Hematopoietic multipotent progenitor cell treated with erythropoietin and hydrocortisone succinate and interleukin-3 and kit ligand, for 4 days (in vitro differentiated cells): ENCODE measurements at regions not wholly inside any gene's neighbourhood (a gene's known extent, or its start where the extent isn't known, plus 50 kb on each side); places are given as distances from the start of the nearest gene placed in this dataset.
"Not testable (repeated sequence)": the region's sequence is repeated elsewhere in the genome, so short reads cannot be mapped to it uniquely, and the experiment has no call there.

Experiments
- DNase-seq: peaks from one replicate; pipeline ENCODE4 v3.0.0-alpha.2; 2015

GRCh38 chr5:88090506-88090905, 178.1 kb downstream of the TMEM161B start:
- DNase-seq = no peak

GRCh38 chr5:88089719-88090390, 178.8 kb downstream of the TMEM161B start:
- no peak for DNase-seq

GRCh38 chr5:88085462-88085861, 183.2 kb downstream of the TMEM161B start:
- no peak for DNase-seq

GRCh38 chr5:88081877-88082276, 186.8 kb downstream of the TMEM161B start:
- DNase-seq = no peak

GRCh38 chr5:88063813-88064212, 204.8 kb downstream of the TMEM161B start:
- DNase-seq = no peak

GRCh38 chr5:88060194-88060593, 208.5 kb downstream of the TMEM161B start:
- DNase-seq = no peak

- DNase-seq = no peak
Measured at GRCh38 chr5:88058625-88059024, 210.0 kb downstream of the TMEM161B start.

GRCh38 chr5:88052468-88052867, 216.2 kb downstream of the TMEM161B start:
- not testable (repeated sequence) for DNase-seq

- no peak for DNase-seq
Measured at GRCh38 chr5:88051148-88051547, 217.5 kb downstream of the TMEM161B start.

- DNase-seq = no peak
Measured at GRCh38 chr5:88049737-88050136, 218.9 kb downstream of the TMEM161B start.

GRCh38 chr5:88049156-88049555, 219.5 kb downstream of the TMEM161B start:
- DNase-seq = no peak

- DNase-seq = no peak
Measured at GRCh38 chr5:88045931-88046461, 222.6 kb downstream of the TMEM161B start.

GRCh38 chr5:88045165-88045564, 223.5 kb downstream of the TMEM161B start:
- no peak for DNase-seq

- DNase-seq = no peak
Measured at GRCh38 chr5:88034520-88034919, 234.1 kb downstream of the TMEM161B start.

- DNase-seq = no peak
Measured at GRCh38 chr5:88033191-88033590, 235.5 kb downstream of the TMEM161B start.

GRCh38 chr5:88029011-88029410, 239.6 kb downstream of the TMEM161B start:
- DNase-seq = no peak

- DNase-seq = no peak
Measured at GRCh38 chr5:88021141-88021540, 247.5 kb downstream of the TMEM161B start.

- DNase-seq = not testable (repeated sequence)
Measured at GRCh38 chr5:88014984-88015383, 253.7 kb downstream of the TMEM161B start.

- no peak for DNase-seq
Measured at GRCh38 chr5:88000877-88001276, 267.8 kb downstream of the TMEM161B start.

- no peak for DNase-seq
Measured at GRCh38 chr5:87997662-87998061, 271.0 kb downstream of the TMEM161B start.

- no peak for DNase-seq
Measured at GRCh38 chr5:87966213-87966612, 302.4 kb downstream of the TMEM161B start.

GRCh38 chr5:87954121-87954520, 314.5 kb downstream of the TMEM161B start:
- DNase-seq = no peak

GRCh38 chr5:87951661-87952060, 317.0 kb downstream of the TMEM161B start:
- DNase-seq = no peak

GRCh38 chr5:87949676-87950631, 318.7 kb downstream of the TMEM161B start:
- no peak for DNase-seq
